Natural killer cell (primary cell): ENCODE measurements at regions not wholly inside any gene's neighbourhood (a gene's known extent, or its start where the extent isn't known, plus 50 kb on each side); places are given as distances from the start of the nearest gene placed in this dataset.

ENCODE experiments used
- ATAC-seq, 3 donors: fragments of 150-1000 bp in 2 of 3; fragments of 200-7000 bp in 1 of 3; cut with Tn5 transposase; 1 replicate in 1 of 3; 2 replicates in 2 of 3; pipeline ENCODE4 v1.10.0; 2021; ENCODE audit warnings: mild to moderate bottlenecking in 2 of 3, moderate library complexity in 2 of 3
- DNase-seq, 2 donors: peaks; one replicate each; pipeline versions ENCODE4 v3.0.0 to v3.0.0-alpha.2; 2013 to 2021; ENCODE audit warnings: mixed read lengths in 1 of 2
- H3K27ac ChIP-seq: one replicate; pipeline ENCODE4 v1.5.1; 2013; ENCODE audit warnings: mild to moderate bottlenecking, low read length
- H3K27me3 ChIP-seq: one replicate; pipeline ENCODE4 v1.6.1; 2013; ENCODE audit warnings: low read length; ENCODE audit not compliant: control insufficient read depth, insufficient read depth
- H3K36me3 ChIP-seq: one replicate; pipeline ENCODE4 v1.6.1; 2013; ENCODE audit warnings: low read length; ENCODE audit not compliant: control insufficient read depth, insufficient read depth
- H3K4me1 ChIP-seq: one replicate; pipeline ENCODE4 v1.6.1; 2013; ENCODE audit warnings: low read length; ENCODE audit not compliant: control insufficient read depth, insufficient read depth
- H3K4me3 ChIP-seq: one replicate; pipeline ENCODE4 v1.5.1; 2013; ENCODE audit warnings: low read length
- H3K9me3 ChIP-seq: one replicate; pipeline ENCODE4 v1.6.1; 2013; ENCODE audit warnings: low read length; ENCODE audit not compliant: control insufficient read depth, insufficient read depth
- H3K27ac Mint-ChIP-seq, 2 donors: one replicate each; pipeline ENCODE4 v1.8.0; 2022; ENCODE audit warnings: mild to moderate bottlenecking in 2 of 2, mixed read lengths in 2 of 2, moderate library complexity in 1 of 2
- H3K27me3 Mint-ChIP-seq, 2 donors: one replicate each; pipeline ENCODE4 v1.8.0; 2022; ENCODE audit warnings: low read depth in 2 of 2, mixed read lengths in 2 of 2
- H3K36me3 Mint-ChIP-seq: one replicate; pipeline ENCODE4 v1.8.0; 2022; ENCODE audit warnings: mixed read lengths
- H3K4me1 Mint-ChIP-seq, 2 donors: one replicate each; pipeline ENCODE4 v1.8.0; 2022; ENCODE audit warnings: mixed read lengths in 2 of 2
- H3K4me3 Mint-ChIP-seq: one replicate; pipeline ENCODE4 v1.8.0; 2022; ENCODE audit warnings: mild to moderate bottlenecking, moderate library complexity, mixed read lengths
- H3K9me3 Mint-ChIP-seq, 2 donors: one replicate each; pipeline ENCODE4 v1.8.0; 2022; ENCODE audit warnings: mixed read lengths in 2 of 2
- WGBS: methylation state at CpG from one replicate; pipeline ENCODE4 v1.1.7; 2013; ENCODE audit warnings: missing lambda C conversion rate; ENCODE audit not compliant: insufficient coverage; 5-methylcytosine and 5-hydroxymethylcytosine counted together
- intact Hi-C: fragments of 100-400 bp; cut with micrococcal nuclease; formaldehyde crosslinking; loops from one replicate; pipeline ENCODE4 v1.14.2; 2022
- TF ChIP-seq, protein P1 (sequence below): fragments of 200-600 bp; IDR thresholded peaks from one replicate; pipeline ENCODE4 v1.8.0; 2022; ENCODE audit warnings: antibody characterized with exemption

DNA sequence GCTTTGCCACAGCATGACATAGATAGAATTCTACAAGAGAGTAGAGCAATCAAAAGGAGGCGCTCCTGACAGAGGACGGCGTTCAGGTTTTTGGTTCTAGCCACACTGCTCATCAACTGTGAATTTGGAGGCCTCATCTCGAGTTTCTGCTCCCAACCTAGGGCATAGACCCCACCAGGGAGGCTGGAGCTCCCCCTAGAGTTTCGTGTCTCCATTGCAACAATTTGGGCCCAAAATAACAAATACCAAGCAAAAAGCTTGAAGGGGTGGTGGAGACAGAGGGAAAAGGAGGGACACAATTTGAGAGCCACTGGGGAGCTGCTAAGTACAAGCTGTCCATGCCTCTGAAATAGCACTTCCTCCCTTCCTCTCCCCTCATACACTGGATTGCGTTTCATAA is 297.0 kb downstream of the GPATCH2 start:
- H3K9me3 Mint-ChIP-seq: peaks cover 0 to 13% of the 10 kb centered on the region in 2 donors
- H3K4me1 Mint-ChIP-seq: no peaks in the 10 kb centered on the region
- H3K36me3 Mint-ChIP-seq: no peaks in the 10 kb centered on the region
- DNase-seq: no peak
- intact Hi-C loops: no loop called here
- no peak overlapping the region for H3K27ac Mint-ChIP-seq
- Histone ChIP-seq H3K27ac (no peak overlapping the region), H3K36me3 (no peaks in the 10 kb centered on the region), H3K4me1 (no peaks in the 10 kb centered on the region), H3K9me3 (no peaks in the 10 kb centered on the region), H3K4me3 (no peak overlapping the region), H3K27me3 (no peaks in the 10 kb centered on the region)
- H3K4me3 Mint-ChIP-seq: no peak overlapping the region
- TF ChIP-seq, protein P1, sequence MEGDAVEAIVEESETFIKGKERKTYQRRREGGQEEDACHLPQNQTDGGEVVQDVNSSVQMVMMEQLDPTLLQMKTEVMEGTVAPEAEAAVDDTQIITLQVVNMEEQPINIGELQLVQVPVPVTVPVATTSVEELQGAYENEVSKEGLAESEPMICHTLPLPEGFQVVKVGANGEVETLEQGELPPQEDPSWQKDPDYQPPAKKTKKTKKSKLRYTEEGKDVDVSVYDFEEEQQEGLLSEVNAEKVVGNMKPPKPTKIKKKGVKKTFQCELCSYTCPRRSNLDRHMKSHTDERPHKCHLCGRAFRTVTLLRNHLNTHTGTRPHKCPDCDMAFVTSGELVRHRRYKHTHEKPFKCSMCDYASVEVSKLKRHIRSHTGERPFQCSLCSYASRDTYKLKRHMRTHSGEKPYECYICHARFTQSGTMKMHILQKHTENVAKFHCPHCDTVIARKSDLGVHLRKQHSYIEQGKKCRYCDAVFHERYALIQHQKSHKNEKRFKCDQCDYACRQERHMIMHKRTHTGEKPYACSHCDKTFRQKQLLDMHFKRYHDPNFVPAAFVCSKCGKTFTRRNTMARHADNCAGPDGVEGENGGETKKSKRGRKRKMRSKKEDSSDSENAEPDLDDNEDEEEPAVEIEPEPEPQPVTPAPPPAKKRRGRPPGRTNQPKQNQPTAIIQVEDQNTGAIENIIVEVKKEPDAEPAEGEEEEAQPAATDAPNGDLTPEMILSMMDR: no peak
- WGBS: 46% methylated on average over 5 of the region's 6 CpGs
- H3K27me3 Mint-ChIP-seq: no peaks in the 10 kb centered on the region
- ATAC-seq: no peak

DNA sequence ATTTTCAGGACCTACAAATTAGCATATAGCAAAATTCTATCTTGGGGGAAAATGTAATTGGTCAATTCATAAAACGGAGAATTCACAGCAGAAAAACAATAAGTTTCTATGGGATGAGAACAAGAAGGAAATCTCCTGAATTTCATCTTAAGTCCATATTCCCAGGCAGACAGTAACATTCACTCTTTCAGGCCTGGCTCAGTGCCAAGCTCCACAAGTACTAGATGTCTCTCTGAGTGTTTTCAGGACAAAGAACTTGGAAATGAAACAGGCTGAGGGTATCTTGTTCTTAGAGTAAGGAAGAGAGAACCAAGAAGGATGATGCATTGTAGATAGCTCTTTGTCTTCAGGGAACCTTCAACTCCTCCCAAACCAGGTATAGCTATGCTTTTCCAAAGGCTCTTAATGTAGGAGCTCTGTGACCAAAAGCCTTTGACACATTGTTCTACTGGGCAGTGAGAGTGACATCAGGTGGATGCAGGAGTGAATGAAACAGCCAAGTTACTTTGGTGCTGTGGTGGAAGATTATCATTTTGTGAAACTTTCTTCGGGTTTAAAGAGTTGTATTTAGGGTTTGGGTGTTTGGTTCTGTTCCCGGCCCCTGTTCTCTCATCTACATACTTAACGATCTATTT is 298.3 kb downstream of the GPATCH2 start:
- Mint-ChIP-seq H3K4me3 (no peak overlapping the region), H3K27me3 (no peaks in the 10 kb centered on the region), H3K9me3 (peaks cover 0 to 14% of the 10 kb centered on the region in 2 donors), H3K27ac (no peak overlapping the region), H3K36me3 (no peaks in the 10 kb centered on the region), H3K4me1 (no peaks in the 10 kb centered on the region)
- 93% methylated on average over 3 of the region's 4 CpGs for whole genome bisulfite sequencing
- Histone ChIP-seq H3K27ac (no peak overlapping the region), H3K36me3 (no peaks in the 10 kb centered on the region), H3K9me3 (no peaks in the 10 kb centered on the region), H3K4me1 (no peaks in the 10 kb centered on the region), H3K4me3 (no peak overlapping the region), H3K27me3 (no peaks in the 10 kb centered on the region)
- no peak for ATAC-seq
- intact Hi-C loops: no loop called here
- TF ChIP-seq, protein P1: no peak
- no peak for DNase-seq

DNA sequence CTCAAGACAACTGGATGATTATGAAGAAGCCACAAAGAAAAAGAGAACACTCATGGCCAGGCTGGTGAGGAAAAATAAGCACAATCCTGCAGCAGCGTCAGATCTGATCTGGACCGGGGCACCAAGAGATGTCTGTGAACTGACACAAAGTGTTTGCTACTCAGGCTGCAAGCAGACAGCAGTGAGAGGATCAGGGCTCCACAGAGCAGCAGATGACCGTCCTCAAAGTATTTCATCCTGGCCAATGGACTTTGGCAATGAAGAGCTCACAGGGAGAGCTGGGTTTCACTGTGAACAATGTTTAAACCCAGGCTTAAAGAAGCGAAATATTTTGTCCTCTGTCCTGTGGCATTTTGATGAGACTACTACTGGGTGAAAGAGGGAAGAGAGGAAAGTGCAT is 299.2 kb downstream of the GPATCH2 start:
- H3K4me1 ChIP-seq: no peaks in the 10 kb centered on the region
- Mint-ChIP-seq H3K27me3 (no peaks in the 10 kb centered on the region), H3K4me1 (no peaks in the 10 kb centered on the region), H3K27ac (no peak overlapping the region), H3K4me3 (no peak overlapping the region), H3K9me3 (peaks cover 0 to 16% of the 10 kb centered on the region in 2 donors), H3K36me3 (no peaks in the 10 kb centered on the region)
- no peaks in the 10 kb centered on the region for H3K9me3 ChIP-seq
- H3K27me3 ChIP-seq: no peaks in the 10 kb centered on the region
- DNase-seq (no peak), ATAC-seq (no peak)
- H3K4me3 ChIP-seq: no peak overlapping the region
- no peaks in the 10 kb centered on the region for H3K36me3 ChIP-seq
- H3K27ac ChIP-seq: no peak overlapping the region
- intact Hi-C loops: no loop called here
- TF ChIP-seq, protein P1: no peak
- 65% methylated on average over 4 of the region's 4 CpGs for WGBS

DNA sequence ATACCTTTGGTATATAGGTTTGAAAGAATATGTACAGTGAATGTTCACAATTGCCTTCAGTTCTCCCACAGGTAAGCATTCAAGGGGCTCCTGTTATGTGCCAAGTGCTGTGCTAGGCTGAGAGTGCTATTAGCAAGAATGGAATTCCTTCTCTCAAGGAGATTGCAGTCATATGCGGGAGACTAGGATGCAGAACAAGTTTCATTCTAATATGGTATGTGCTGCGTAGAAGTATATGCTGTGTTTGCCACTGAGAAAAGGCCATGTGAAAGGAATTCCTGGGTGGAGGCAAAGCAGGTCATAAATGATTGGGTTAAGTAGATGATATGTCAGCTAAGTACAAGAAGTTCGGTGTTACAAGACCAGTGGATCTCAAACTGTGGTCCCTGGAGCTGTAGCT is 303.0 kb downstream of the GPATCH2 start:
- H3K27ac ChIP-seq: no peak overlapping the region
- no peaks in the 10 kb centered on the region for H3K36me3 ChIP-seq
- 85% methylated on average over 3 of the region's 3 CpGs for WGBS
- ATAC-seq (no peak), DNase-seq (no peak)
- no peaks in the 10 kb centered on the region for H3K27me3 Mint-ChIP-seq
- H3K9me3 ChIP-seq: no peaks in the 10 kb centered on the region
- H3K36me3 Mint-ChIP-seq: no peaks in the 10 kb centered on the region
- H3K4me3 Mint-ChIP-seq: no peak overlapping the region
- peaks cover 8 to 13% of the 10 kb centered on the region in 2 donors for H3K9me3 Mint-ChIP-seq
- H3K4me3 ChIP-seq: no peak overlapping the region
- intact Hi-C loops: no loop called here
- no peaks in the 10 kb centered on the region for H3K4me1 ChIP-seq
- H3K4me1 Mint-ChIP-seq: no peaks in the 10 kb centered on the region
- no peak overlapping the region for H3K27ac Mint-ChIP-seq
- TF ChIP-seq, protein P1: no peak
- no peaks in the 10 kb centered on the region for H3K27me3 ChIP-seq
